ENCODE measurements at regions not wholly inside any gene's neighbourhood (a gene's known extent, or its start where the extent isn't known, plus 50 kb on each side); places are given as distances from the start of the nearest gene placed in this dataset.
"Not testable (repeated sequence)": the region's sequence is repeated elsewhere in the genome, so short reads cannot be mapped to it uniquely, and the experiment has no call there.

DNA sequence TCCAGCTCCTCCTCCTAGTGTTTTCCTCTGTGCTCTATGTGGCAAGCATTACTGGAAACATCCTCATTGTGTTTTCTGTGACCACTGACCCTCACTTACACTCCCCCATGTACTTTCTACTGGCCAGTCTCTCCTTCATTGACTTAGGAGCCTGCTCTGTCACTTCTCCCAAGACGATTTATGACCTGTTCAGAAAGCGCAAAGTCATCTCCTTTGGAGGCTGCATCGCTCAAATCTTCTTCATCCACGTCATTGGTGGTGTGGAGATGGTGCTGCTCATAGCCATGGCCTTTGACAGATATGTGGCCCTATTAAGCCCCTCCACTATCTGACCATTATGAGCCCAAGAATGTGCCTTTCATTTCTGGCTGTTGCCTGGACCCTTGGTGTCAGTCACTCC is 64.0 kb downstream of the OR4F15 start:
- H3K4me3 ChIP-seq; H3K9me3 ChIP-seq; ATAC-seq; H3K27me3 ChIP-seq; H3K36me3 ChIP-seq; intact Hi-C loops (cut with DNase I); H3K27ac ChIP-seq; H3K4me1 ChIP-seq; DNase-seq: not testable (repeated sequence)

DNA sequence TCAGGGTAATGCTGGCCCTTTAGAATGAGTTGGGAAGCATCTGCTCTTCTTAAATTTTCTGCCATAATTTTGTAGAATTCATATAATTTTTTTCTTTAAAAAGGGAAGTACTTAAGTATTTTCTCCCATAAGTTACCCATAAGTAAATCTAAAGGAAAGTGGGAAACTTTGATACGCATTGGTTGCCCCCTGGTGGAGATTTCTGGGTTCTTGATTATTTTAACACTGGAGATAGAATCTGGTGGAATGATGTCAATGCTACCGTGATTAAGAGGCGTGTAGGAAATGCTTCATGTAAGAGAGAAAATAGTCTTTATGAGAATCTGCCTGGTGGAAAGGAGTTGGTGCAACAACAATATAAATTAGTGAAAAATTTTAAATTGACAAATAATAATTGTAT is 65.6 kb downstream of the OR4F15 start:
- H3K36me3 ChIP-seq; H3K27ac ChIP-seq; H3K9me3 ChIP-seq; DNase-seq; H3K27me3 ChIP-seq; intact Hi-C loops (cut with DNase I); H3K4me3 ChIP-seq; ATAC-seq; H3K4me1 ChIP-seq: not testable (repeated sequence)
- TF ChIP-seq, protein P1, sequence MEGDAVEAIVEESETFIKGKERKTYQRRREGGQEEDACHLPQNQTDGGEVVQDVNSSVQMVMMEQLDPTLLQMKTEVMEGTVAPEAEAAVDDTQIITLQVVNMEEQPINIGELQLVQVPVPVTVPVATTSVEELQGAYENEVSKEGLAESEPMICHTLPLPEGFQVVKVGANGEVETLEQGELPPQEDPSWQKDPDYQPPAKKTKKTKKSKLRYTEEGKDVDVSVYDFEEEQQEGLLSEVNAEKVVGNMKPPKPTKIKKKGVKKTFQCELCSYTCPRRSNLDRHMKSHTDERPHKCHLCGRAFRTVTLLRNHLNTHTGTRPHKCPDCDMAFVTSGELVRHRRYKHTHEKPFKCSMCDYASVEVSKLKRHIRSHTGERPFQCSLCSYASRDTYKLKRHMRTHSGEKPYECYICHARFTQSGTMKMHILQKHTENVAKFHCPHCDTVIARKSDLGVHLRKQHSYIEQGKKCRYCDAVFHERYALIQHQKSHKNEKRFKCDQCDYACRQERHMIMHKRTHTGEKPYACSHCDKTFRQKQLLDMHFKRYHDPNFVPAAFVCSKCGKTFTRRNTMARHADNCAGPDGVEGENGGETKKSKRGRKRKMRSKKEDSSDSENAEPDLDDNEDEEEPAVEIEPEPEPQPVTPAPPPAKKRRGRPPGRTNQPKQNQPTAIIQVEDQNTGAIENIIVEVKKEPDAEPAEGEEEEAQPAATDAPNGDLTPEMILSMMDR (IDR thresholded peaks at IDR 0.05), result peak in 1 of 2 donors; percentile 13

DNA sequence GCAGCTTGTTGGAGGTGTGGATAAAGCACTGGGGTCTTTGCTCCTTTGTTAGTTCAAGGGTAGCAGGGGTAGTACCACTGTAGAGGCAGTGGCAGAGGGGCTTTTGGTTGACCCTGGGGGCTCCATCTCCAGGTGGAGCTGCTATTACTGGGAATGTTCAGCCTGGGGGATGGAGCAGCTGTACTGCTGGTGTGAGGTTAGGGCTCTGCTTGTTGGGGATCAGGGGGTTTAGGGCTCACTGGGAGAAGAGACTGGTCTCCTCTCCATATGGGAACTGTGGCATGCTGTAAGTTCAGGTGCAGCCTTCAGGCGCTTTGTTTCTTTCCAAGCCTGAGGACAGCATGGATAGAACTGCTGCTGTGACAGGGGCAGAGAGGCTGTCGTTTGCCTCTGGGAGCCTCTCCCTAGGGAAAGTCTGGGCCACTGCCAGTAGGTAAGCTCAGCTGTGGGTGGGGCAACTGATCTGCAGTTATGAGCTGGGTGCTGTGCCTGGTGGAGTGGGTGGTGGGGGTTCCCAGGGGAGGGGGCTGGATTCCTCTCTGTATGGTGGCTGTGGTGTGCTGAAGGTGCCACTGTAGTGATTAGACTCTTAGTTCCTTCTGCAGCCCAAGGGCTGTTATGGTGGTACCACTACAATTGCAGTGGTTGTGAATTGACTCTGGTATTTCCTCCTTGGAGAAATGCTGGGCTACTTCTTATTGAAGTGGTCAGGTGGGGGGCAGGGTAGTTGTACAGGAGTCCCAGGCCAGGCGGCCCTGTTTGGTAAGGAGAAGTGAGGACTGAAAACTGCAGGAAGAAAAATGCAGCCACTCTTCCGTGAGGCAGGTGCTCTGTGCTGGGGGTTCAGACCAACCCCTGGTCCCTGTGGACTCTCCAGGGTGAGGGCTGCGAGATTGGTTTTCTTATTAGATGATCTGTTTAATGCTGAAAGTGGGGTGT is 100.6 kb downstream of the OR4F15 start:
- intact Hi-C loops (cut with DNase I); H3K36me3 ChIP-seq: not testable (repeated sequence)
- ATAC-seq, result peak; percentile 100

DNA sequence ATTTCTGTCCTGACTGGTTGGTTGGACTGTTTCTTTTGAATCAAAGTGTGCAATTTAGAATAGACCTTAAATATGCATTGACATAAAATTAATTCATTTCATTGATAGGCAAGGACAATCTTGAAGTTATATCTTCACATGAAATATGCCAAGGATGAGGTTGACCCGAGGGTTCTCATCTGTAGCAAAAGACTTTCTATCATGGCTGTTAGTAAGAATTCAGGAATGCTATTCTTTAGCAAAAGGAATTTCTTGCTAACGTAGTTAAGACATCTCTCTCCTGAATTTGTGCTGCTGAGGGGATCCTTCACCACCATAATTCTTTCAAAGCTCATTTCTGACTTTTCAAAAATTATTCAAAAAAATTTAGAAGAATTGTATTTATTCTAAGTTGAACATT is 112.6 kb downstream of the OR4F15 start:
- ATAC-seq; H3K4me3 ChIP-seq; H3K27ac ChIP-seq; intact Hi-C loops (cut with DNase I); H3K27me3 ChIP-seq; H3K36me3 ChIP-seq; H3K9me3 ChIP-seq; DNase-seq; H3K4me1 ChIP-seq: not testable (repeated sequence)

More for the DNA sequence above, 100.6 kb downstream of the OR4F15 start:
- not testable (repeated sequence) for H3K9me3 ChIP-seq, H3K27me3 ChIP-seq, H3K27ac ChIP-seq, H3K4me3 ChIP-seq, H3K4me1 ChIP-seq
- peak in 2 of 4 donors; percentile 16 to 32 for DNase-seq

DNA sequence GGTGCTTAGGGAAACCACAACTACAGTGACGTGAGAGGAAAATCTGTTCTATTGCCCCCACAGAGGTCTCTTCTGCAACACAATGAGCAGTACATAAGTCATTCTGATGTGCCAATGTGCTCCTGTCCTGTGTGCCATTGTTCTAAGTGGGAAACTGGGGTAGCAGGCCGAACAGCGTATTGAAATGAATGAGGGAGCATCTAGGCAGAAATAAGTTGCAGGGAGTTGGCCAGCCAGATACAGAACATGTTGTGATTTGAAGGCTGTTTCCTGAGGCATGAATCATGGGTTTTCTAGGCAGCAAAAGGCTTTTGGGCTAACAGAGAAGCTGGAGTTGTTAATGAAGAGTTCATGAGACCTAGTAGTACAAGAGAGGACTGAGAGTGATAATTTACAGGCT is 122.5 kb downstream of the OR4F15 start:
- ATAC-seq; H3K9me3 ChIP-seq; H3K4me1 ChIP-seq; DNase-seq; H3K27me3 ChIP-seq; H3K27ac ChIP-seq; H3K36me3 ChIP-seq; intact Hi-C loops (cut with DNase I); H3K4me3 ChIP-seq: not testable (repeated sequence)

DNA sequence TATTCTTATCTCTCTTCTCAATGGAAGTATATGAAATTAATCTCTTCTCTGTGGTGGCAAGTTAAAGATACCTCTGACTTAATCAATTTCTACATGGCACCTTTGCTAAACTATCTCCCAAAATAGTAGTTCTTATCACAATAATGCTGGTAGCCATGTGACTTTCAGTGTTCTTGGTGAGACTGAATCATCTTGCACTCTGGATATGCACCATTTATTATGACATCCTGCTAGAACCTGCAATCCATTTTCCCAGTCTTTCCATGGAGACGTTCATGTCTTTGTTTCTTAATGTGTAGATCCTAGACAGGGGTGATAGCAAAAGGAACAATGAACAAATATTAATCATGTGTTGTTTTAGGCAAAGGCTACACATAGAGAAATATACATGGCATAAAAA is 125.4 kb downstream of the OR4F15 start:
- H3K36me3 ChIP-seq; H3K4me1 ChIP-seq; ATAC-seq; H3K9me3 ChIP-seq; H3K27ac ChIP-seq; H3K27me3 ChIP-seq; DNase-seq; H3K4me3 ChIP-seq; intact Hi-C loops (cut with DNase I): not testable (repeated sequence)

DNA sequence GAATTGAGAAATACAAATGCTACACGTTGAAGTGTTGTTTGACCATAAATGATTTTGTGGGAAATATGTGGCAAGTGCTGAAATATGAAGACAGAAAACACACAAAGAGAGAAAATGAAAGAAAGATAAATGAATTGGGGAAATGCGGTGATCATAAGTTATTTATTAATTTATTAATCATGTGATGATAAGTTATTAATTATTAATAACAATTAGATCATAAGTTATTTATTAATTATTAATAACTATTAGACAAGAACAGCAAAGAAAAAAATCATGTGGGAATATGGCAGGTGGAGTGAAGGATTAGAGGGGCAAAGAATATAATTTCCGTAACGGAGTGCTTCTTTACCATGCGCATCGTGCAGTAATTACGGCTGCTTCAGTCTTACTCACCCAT is 126.6 kb downstream of the OR4F15 start:
- DNase-seq; H3K4me3 ChIP-seq; H3K36me3 ChIP-seq; H3K9me3 ChIP-seq; H3K4me1 ChIP-seq; H3K27ac ChIP-seq; ATAC-seq; intact Hi-C loops (cut with DNase I); H3K27me3 ChIP-seq: not testable (repeated sequence)

DNA sequence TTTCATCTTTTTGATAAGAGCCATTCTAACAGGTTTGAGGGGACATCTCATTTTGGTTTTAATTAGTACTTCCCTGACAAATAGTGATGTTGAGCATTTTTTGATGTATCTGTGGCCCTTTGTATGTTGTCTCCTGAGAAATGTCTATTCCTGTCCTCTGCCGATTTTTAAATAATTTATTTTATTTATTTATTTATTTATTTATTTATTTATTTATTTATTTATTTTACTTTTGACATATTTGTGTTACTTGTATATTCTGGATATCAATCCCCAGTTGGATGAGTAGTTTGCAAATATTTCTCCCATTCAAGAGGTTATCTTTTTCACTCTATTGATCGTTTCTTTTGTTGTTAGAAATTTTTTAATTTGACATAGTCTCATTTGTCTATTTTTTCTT is 133.9 kb downstream of the OR4F15 start:
- H3K36me3 ChIP-seq; intact Hi-C loops (cut with DNase I); H3K27ac ChIP-seq; DNase-seq; H3K9me3 ChIP-seq; H3K4me3 ChIP-seq; ATAC-seq; H3K27me3 ChIP-seq; H3K4me1 ChIP-seq: not testable (repeated sequence)

DNA sequence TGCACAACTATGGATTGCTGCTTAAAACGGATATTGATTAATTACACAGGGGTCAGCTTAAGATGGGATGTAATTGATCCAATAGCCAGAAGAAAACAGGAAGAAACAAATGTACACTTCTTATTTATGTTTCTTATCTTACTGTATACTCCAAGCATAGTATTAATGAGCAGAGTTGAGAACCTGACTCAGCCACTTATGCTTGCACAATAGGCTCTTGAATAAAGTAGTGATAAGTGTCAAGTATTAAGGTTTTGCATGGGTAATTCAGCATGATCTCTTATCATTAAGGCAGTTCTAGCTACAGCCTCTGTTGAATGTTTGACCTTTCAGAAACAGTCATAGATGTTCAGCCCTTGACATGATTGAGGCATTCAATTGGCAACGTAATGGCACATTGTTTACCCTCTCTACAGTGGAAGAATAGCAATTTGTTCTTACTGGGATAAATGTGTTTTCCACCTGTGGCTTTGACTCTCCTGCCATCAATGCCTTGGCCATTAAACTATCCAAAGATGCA is 136.5 kb downstream of the OR4F15 start:
- intact Hi-C loops (cut with DNase I); H3K9me3 ChIP-seq; H3K36me3 ChIP-seq; DNase-seq; H3K4me3 ChIP-seq; H3K27me3 ChIP-seq; H3K4me1 ChIP-seq; H3K27ac ChIP-seq: not testable (repeated sequence)
- peak; percentile 92 for ATAC-seq

DNA sequence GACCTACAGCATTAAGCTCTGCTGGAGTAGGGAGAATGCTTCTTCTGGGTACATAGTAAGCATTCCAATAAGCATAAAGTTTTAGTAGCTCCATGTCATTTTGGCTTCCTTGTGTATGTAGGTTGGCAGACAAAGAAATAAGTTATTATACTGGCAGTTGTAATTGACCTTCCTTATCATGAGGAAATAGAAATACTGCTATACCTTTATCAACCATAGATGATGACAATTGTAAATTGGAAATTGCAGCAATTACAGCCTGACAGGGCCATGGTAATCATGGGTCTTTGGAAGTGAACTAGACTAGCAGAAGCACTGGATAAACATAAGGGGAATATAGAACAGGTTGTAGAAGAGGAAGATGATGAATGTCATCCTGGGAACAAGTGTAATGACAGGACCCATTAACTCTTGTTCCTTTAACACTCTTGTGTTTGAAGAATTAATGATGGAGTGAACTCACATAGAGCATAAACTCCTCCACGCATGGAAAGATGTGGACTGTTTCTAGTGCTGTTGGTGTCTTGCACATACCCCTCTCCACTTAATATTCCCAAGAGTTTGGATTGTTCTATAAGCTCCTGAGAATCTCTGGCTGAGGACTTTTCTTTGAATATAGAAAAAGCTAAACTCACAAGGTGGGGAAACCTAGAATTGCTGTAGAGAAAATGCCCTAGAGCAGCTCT is 137.5 kb downstream of the OR4F15 start:
- H3K27me3 ChIP-seq; intact Hi-C loops (cut with DNase I); H3K27ac ChIP-seq; H3K4me1 ChIP-seq; H3K4me3 ChIP-seq; H3K36me3 ChIP-seq; DNase-seq; H3K9me3 ChIP-seq; ATAC-seq: not testable (repeated sequence)

DNA sequence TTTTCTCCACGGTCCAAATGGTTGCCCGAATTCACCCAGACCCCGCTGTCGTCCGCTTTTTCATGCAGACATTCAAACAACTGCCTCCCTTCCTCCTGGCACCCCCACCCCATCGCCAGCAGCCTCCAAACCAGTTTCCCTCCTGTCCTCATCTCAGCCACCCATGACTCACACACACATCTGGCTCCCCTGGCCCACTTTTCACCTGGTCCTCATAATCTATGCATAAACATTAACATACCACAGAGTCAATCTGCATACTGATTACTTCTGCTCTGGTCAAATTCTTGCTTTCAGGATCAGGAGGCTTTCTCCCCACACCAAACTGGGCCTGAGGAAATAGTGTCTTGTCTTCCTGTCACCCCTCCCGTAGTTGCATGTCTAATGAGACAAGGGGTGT is 142.0 kb downstream of the OR4F15 start:
- not testable (repeated sequence) for ATAC-seq

DNA sequence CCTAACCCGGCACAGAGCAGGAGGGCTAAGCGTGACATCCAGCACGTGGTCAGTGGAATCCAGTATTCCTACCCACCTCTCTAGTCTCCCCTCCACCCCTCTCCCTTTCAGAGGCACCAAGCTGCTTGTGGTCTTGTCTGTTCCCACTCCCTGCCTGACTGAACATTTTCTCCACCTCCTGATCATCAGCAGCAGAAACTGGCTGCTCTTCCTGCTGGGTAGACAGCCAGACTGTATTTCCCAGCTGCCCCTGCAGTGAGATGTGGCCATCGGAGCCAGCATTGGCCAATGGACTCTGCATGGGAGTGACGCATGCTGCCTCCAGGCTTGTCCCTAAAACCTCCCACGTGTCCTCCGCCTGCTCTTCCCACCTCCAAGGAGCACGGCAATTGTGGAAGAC is 143.8 kb downstream of the OR4F15 start:
- H3K36me3 ChIP-seq; H3K27ac ChIP-seq; H3K27me3 ChIP-seq; intact Hi-C loops (cut with DNase I); ATAC-seq; H3K4me1 ChIP-seq; H3K9me3 ChIP-seq; H3K4me3 ChIP-seq: not testable (repeated sequence)
- DNase-seq, result peak in 1 of 4 donors; percentile 16

More for the DNA sequence above, 142.0 kb downstream of the OR4F15 start:
- H3K4me3 ChIP-seq; H3K27me3 ChIP-seq; H3K4me1 ChIP-seq; intact Hi-C loops (cut with DNase I); H3K9me3 ChIP-seq; H3K36me3 ChIP-seq; H3K27ac ChIP-seq: not testable (repeated sequence)
- peak in 1 of 4 donors; percentile 19 for DNase-seq

Measured in left lung (tissue), 4 donors.